ENCODE measurements at regions not wholly inside any gene's neighbourhood (a gene's known extent, or its start where the extent isn't known, plus 50 kb on each side); places are given as distances from the start of the nearest gene placed in this dataset.
"Not testable (repeated sequence)": the region's sequence is repeated elsewhere in the genome, so short reads cannot be mapped to it uniquely, and the experiment has no call there.

GRCh38 chr17:30578015-30578717 lies 101.0 kb downstream of the GOSR1 start:
- not testable (repeated sequence) for DNase-seq
